Spleen (tissue), 11 donors: ENCODE measurements at regions not wholly inside any gene's neighbourhood (a gene's known extent, or its start where the extent isn't known, plus 50 kb on each side); places are given as distances from the start of the nearest gene placed in this dataset.
"Not testable (repeated sequence)": the region's sequence is repeated elsewhere in the genome, so short reads cannot be mapped to it uniquely, and the experiment has no call there.

Experiments
- DNase-seq: peaks from one replicate; pipeline ENCODE4 v3.0.0-alpha.2; 2020
- H3K27ac ChIP-seq, 8 donors: fragments of 200-600 bp; sonication (generic) in 7 of 8; 1 replicate in 4 of 8; 2 replicates in 4 of 8; pipeline versions ENCODE4 v1.5.0 to v1.8.0; 2016 to 2021; ENCODE audit warnings: inconsistent platforms in 4 of 8, mild to moderate bottlenecking in 4 of 8, moderate library complexity in 1 of 8
- H3K27me3 ChIP-seq, 7 donors: fragments of 200-600 bp; sonication (generic) in 6 of 7; replicated peaks in 1 of 7; 1 replicate in 4 of 7; 2 replicates in 3 of 7; pipeline versions ENCODE4 v1.5.0 to v1.8.0; 2016 to 2021; ENCODE audit warnings: inconsistent platforms in 3 of 7, mild to moderate bottlenecking in 1 of 7
- H3K36me3 ChIP-seq, 6 donors: fragments of 200-600 bp; sonication (generic) in 5 of 6; 1 replicate in 4 of 6; 2 replicates in 2 of 6; pipeline versions ENCODE4 v1.5.0 to v1.8.0; 2016 to 2021; ENCODE audit warnings: inconsistent platforms in 2 of 6
- H3K4me1 ChIP-seq, 6 donors: fragments of 200-600 bp; sonication (generic) in 5 of 6; 1 replicate in 3 of 6; 2 replicates in 3 of 6; pipeline versions ENCODE4 v1.5.0 to v1.8.0; 2016 to 2021; ENCODE audit warnings: inconsistent platforms in 3 of 6
- H3K4me3 ChIP-seq, 8 donors: fragments of 200-600 bp; sonication (generic) in 7 of 8; 1 replicate in 4 of 8; 2 replicates in 4 of 8; pipeline versions ENCODE4 v1.5.0 to v1.8.0; 2016 to 2021; ENCODE audit warnings: inconsistent platforms in 4 of 8, mild to moderate bottlenecking in 4 of 8, moderate library complexity in 2 of 8
- H3K9me3 ChIP-seq, 8 donors: fragments of 200-600 bp; sonication (generic) in 7 of 8; 1 replicate in 4 of 8; 2 replicates in 4 of 8; pipeline versions ENCODE4 v1.5.0 to v1.8.0; 2016 to 2021; ENCODE audit warnings: inconsistent platforms in 4 of 8
- CTCF ChIP-seq, 11 experiments: fragments of 200-600 bp in 7 of 11; fragments of 450-650 bp in 4 of 11; sonication (generic) in 4 of 11; IDR thresholded peaks in 8 of 11; conservative IDR thresholded peaks in 3 of 11; 1 replicate in 7 of 11; 2 replicates in 4 of 11; pipeline versions ENCODE4 v1.4.0 to v1.8.0; 2016 to 2021; ENCODE audit warnings: antibody characterized with exemption in 11 of 11, inconsistent platforms in 4 of 11, mild to moderate bottlenecking in 1 of 11
- POLR2A ChIP-seq, 3 donors: fragments of 450-650 bp; IDR thresholded peaks; one replicate each; pipeline ENCODE4 v1.5.1; 2017; ENCODE audit warnings: antibody characterized with exemption in 3 of 3, mild to moderate bottlenecking in 1 of 3
- POLR2AphosphoS5 ChIP-seq, 3 donors: sonication (generic); formaldehyde crosslinking; IDR thresholded peaks; one replicate each; pipeline ENCODE4 v1.5.1; 2017; ENCODE audit warnings: antibody characterized with exemption in 3 of 3
- WGBS, 5 donors: extraction: QIAGEN DNeasy Blood & Tissue Kit in 3 of 5; methylation state at CpG; one replicate each; pipeline versions ENCODE4 v1.1.5 to v1.1.7; 2013 to 2018; 5-methylcytosine and 5-hydroxymethylcytosine counted together
- intact Hi-C: fragments of 100-400 bp; cut with DNase I; formaldehyde crosslinking; loops from one replicate; pipeline ENCODE4 v1.15.0; 2023; ENCODE audit warnings: low total_unique reads
- donor health status: healthy with polysubstance abuse.
- donor health status: DM: no; HTN: no; CAD: no; lungs with moderate emphysema.
- donor health status: DM: no; HTN: no; CAD: no.
- donor health status: Bipolar disorder and iron deficiency.
- donor health status: healthy.
- donor health status: DM: no; HTN: no; CAD: no.
- donor health status: DM: yes; HTN: yes; CAD: no.

GRCh38 chr1:37362594-37363385, 111.6 kb upstream of the ZC3H12A start:
- Histone ChIP-seq H3K27ac (no peak overlapping the region), H3K27me3 (peaks cover 0 to 89% (median 0%) of the 10 kb centered on the region in 7 donors), H3K4me3 (no peak overlapping the region), H3K36me3 (no peaks in the 10 kb centered on the region), H3K9me3 (peaks cover 0 to 9% (median 0%) of the 10 kb centered on the region in 8 donors), H3K4me1 (no peaks in the 10 kb centered on the region)
- no peak for DNase-seq
- intact Hi-C loops = no loop called here
- 22 to 31% (median 28%) methylated on average over 11 of the region's 11 CpGs for WGBS, 5 donors
- TF ChIP-seq CTCF (IDR thresholded peaks at IDR 0.05 in 8 of 11, conservative IDR thresholded peaks at IDR 0.05 in 3 of 11) (no peak), POLR2A (IDR thresholded peaks at IDR 0.05) (no peak), POLR2AphosphoS5 (IDR thresholded peaks at IDR 0.05) (no peak)

GRCh38 chr1:37363535-37363934, 110.8 kb upstream of the ZC3H12A start:
- Histone ChIP-seq H3K27me3 (peaks cover 0 to 82% (median 0%) of the 10 kb centered on the region in 7 donors), H3K36me3 (no peaks in the 10 kb centered on the region), H3K4me3 (no peak overlapping the region), H3K27ac (no peak overlapping the region), H3K4me1 (no peaks in the 10 kb centered on the region), H3K9me3 (peaks cover 0 to 9% (median 0%) of the 10 kb centered on the region in 8 donors)
- 56 to 67% (median 64%) methylated on average over 4 of the region's 4 CpGs for WGBS, 5 donors
- no peak for DNase-seq
- TF ChIP-seq POLR2A (IDR thresholded peaks at IDR 0.05) (no peak), CTCF (IDR thresholded peaks at IDR 0.05 in 8 of 11, conservative IDR thresholded peaks at IDR 0.05 in 3 of 11) (no peak), POLR2AphosphoS5 (IDR thresholded peaks at IDR 0.05) (no peak)
- intact Hi-C loops = no loop called here

- H3K27ac ChIP-seq, H3K36me3 ChIP-seq, H3K4me1 ChIP-seq, DNase-seq, intact Hi-C loops, H3K4me3 ChIP-seq: not testable (repeated sequence)
- Histone ChIP-seq H3K27me3 (peaks cover 0 to 35% (median 0%) of the 10 kb centered on the region in 7 donors), H3K9me3 (peaks cover 0 to 16% (median 0%) of the 10 kb centered on the region in 8 donors)
- 55 to 61% (median 57%) methylated on average over 3 of the region's 3 CpGs for WGBS, 5 donors
Observed at GRCh38 chr1:37368665-37369315, 105.6 kb upstream of the ZC3H12A start.

GRCh38 chr1:37372302-37372701, 102.1 kb upstream of the ZC3H12A start:
- H3K9me3 ChIP-seq = peaks cover 0 to 9% (median 0%) of the 10 kb centered on the region in 8 donors
- peaks cover 0 to 9% (median 0%) of the 10 kb centered on the region in 7 donors for H3K27me3 ChIP-seq
- no peaks in the 10 kb centered on the region for H3K4me1 ChIP-seq
- no peak for DNase-seq
- H3K36me3 ChIP-seq = no peaks in the 10 kb centered on the region
- H3K4me3 ChIP-seq = no peak overlapping the region
- intact Hi-C loops = no loop called here
- TF ChIP-seq CTCF (IDR thresholded peaks at IDR 0.05 in 8 of 11, conservative IDR thresholded peaks at IDR 0.05 in 3 of 11) (no peak), POLR2AphosphoS5 (IDR thresholded peaks at IDR 0.05) (no peak), POLR2A (IDR thresholded peaks at IDR 0.05) (no peak)
- no peak overlapping the region for H3K27ac ChIP-seq
- 50 to 74% (median 63%) methylated on average over 2 of the region's 2 CpGs for WGBS, 5 donors
